ENCODE measurements at regions not wholly inside any gene's neighbourhood (a gene's known extent, or its start where the extent isn't known, plus 50 kb on each side); places are given as distances from the start of the nearest gene placed in this dataset.

DNA sequence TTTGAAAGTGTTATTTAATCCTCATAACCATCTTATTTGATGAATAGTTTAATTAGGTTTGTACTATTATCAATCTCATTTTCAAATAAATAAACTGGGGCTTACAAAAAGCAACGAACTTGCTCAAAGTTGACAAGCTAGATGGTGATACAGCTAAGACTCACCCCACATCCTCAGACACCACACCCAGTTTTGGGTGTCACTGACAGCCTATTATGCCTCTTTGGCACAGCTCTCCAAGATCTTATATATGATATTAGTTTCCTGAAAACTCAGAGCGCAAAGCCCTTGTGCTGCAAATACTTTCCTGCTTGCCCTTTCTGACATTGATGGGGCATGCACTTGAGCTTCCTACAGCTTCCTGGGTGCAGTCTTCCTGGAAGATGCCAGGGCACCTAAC lies 223.4 kb upstream of the GADL1 start:
- no peaks in the 10 kb centered on the region for H3K27me3 ChIP-seq (ENCODE audit: insufficient read depth, low read length)
- H4K20me1 ChIP-seq (ENCODE audit: insufficient read depth, low read length) = no peaks in the 10 kb centered on the region
- no peaks in the 10 kb centered on the region for H3K36me3 ChIP-seq (ENCODE audit: insufficient read depth, low read length)
- H3K27ac ChIP-seq (ENCODE audit: low read depth, low read length, poor library complexity, severe bottlenecking) = no peak overlapping the region
- no peak for TF ChIP-seq EZH2 (IDR thresholded peaks at IDR 0.05; ENCODE audit: borderline replicate concordance, low read length)
- TF ChIP-seq, protein P1, sequence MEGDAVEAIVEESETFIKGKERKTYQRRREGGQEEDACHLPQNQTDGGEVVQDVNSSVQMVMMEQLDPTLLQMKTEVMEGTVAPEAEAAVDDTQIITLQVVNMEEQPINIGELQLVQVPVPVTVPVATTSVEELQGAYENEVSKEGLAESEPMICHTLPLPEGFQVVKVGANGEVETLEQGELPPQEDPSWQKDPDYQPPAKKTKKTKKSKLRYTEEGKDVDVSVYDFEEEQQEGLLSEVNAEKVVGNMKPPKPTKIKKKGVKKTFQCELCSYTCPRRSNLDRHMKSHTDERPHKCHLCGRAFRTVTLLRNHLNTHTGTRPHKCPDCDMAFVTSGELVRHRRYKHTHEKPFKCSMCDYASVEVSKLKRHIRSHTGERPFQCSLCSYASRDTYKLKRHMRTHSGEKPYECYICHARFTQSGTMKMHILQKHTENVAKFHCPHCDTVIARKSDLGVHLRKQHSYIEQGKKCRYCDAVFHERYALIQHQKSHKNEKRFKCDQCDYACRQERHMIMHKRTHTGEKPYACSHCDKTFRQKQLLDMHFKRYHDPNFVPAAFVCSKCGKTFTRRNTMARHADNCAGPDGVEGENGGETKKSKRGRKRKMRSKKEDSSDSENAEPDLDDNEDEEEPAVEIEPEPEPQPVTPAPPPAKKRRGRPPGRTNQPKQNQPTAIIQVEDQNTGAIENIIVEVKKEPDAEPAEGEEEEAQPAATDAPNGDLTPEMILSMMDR (IDR thresholded peaks at IDR 0.05; ENCODE audit: low read length) = no peak
- no peaks in the 10 kb centered on the region for H3K79me2 ChIP-seq (ENCODE audit: insufficient read depth, low read length)
- H3K4me3 ChIP-seq (ENCODE audit: low read depth, low read length, poor library complexity, severe bottlenecking) = no peak overlapping the region
- H2AFZ ChIP-seq (ENCODE audit: low read length) = no peak overlapping the region
- no peaks in the 10 kb centered on the region for H3K9me3 ChIP-seq (ENCODE audit: low read length)
- H3K9me2 ChIP-seq (ENCODE audit: low read depth, low read length) = no peaks in the 10 kb centered on the region
- H3F3A ChIP-seq (ENCODE audit: insufficient read depth, low read length) = no peaks in the 10 kb centered on the region
- no peak overlapping the region for H3K9ac ChIP-seq (ENCODE audit: low read length)
- no peaks in the 10 kb centered on the region for H3K4me1 ChIP-seq (ENCODE audit: insufficient read depth, low read length, severe bottlenecking)
- no peak overlapping the region for H3K4me2 ChIP-seq (ENCODE audit: low read length)

DNA sequence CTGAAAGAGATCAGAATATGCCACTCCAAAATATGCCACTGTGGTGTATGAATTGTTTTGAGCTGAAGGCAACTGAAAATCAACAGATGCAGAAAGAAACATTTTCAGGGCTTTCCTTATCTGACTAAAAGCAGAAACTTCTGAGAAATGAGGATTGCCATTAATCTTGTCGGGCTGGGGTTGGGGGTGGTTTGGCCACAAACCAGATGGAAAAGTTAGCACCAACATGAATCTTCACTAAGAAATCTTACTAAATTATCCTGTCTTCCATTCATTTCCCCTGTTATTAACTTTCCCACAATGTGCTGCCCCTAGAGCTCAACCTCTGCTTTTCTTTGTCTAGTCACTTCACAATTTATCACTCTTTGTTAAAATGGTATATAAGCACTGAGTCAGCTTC lies 229.9 kb upstream of the GADL1 start:
- Histone ChIP-seq H2AFZ (ENCODE audit: low read length) (no peak overlapping the region), H3K36me3 (ENCODE audit: insufficient read depth, low read length) (no peaks in the 10 kb centered on the region), H3K4me2 (ENCODE audit: low read length) (no peak overlapping the region), H3K4me3 (ENCODE audit: low read depth, low read length, poor library complexity, severe bottlenecking) (no peak overlapping the region), H3K79me2 (ENCODE audit: insufficient read depth, low read length) (no peaks in the 10 kb centered on the region), H3F3A (ENCODE audit: insufficient read depth, low read length) (no peaks in the 10 kb centered on the region), H3K4me1 (ENCODE audit: insufficient read depth, low read length, severe bottlenecking) (no peaks in the 10 kb centered on the region), H3K27me3 (ENCODE audit: insufficient read depth, low read length) (no peaks in the 10 kb centered on the region), H3K9me3 (ENCODE audit: low read length) (no peaks in the 10 kb centered on the region), H3K9ac (ENCODE audit: low read length) (no peak overlapping the region), H3K27ac (ENCODE audit: low read depth, low read length, poor library complexity, severe bottlenecking) (no peak overlapping the region), H4K20me1 (ENCODE audit: insufficient read depth, low read length) (no peaks in the 10 kb centered on the region), H3K9me2 (ENCODE audit: low read depth, low read length) (no peaks in the 10 kb centered on the region)
- TF ChIP-seq EZH2 (IDR thresholded peaks at IDR 0.05; ENCODE audit: borderline replicate concordance, low read length) = no peak
- TF ChIP-seq, protein P1 (IDR thresholded peaks at IDR 0.05; ENCODE audit: low read length) = no peak

DNA sequence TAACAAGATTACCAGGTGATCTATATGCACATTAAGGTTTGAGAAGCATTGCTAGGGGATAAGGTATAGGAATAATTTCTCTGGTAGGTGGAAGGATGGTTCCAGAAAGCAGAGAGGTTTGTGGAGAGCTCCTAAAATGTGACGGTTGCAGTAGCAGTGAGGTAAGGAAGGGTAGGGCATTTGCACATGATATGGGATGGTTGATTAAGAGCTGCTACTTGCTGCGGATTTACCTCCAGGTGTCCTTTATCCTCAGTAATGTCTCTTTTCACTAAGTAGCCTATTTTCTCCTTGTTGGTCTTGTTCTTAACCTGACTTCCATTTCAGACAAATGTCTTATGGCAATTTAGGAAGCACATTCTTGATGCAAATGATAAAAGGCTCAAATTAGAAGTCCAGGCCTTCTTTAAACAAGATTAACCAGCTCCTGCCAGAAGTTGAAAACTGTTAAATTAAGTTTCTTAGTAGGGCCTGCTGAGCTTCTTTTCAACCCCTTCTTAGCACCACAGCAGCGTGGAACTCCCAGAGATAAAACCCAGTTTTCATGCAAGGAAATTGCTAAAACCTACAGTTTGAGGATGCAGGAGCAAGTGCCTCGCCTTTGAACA lies 231.1 kb upstream of the GADL1 start:
- H3K27me3 ChIP-seq (ENCODE audit: insufficient read depth, low read length) = no peaks in the 10 kb centered on the region
- H3K4me2 ChIP-seq (ENCODE audit: low read length) = no peak overlapping the region
- no peak overlapping the region for H3K27ac ChIP-seq (ENCODE audit: low read depth, low read length, poor library complexity, severe bottlenecking)
- TF ChIP-seq, protein P1 (IDR thresholded peaks at IDR 0.05; ENCODE audit: low read length) = no peak
- TF ChIP-seq EZH2 (IDR thresholded peaks at IDR 0.05; ENCODE audit: borderline replicate concordance, low read length) = no peak
- H3F3A ChIP-seq (ENCODE audit: insufficient read depth, low read length) = no peaks in the 10 kb centered on the region
- no peak overlapping the region for H3K9ac ChIP-seq (ENCODE audit: low read length)
- H3K9me2 ChIP-seq (ENCODE audit: low read depth, low read length) = no peaks in the 10 kb centered on the region
- no peak overlapping the region for H2AFZ ChIP-seq (ENCODE audit: low read length)
- no peak overlapping the region for H3K4me3 ChIP-seq (ENCODE audit: low read depth, low read length, poor library complexity, severe bottlenecking)
- H3K36me3 ChIP-seq (ENCODE audit: insufficient read depth, low read length) = no peaks in the 10 kb centered on the region
- no peaks in the 10 kb centered on the region for H3K79me2 ChIP-seq (ENCODE audit: insufficient read depth, low read length)
- H4K20me1 ChIP-seq (ENCODE audit: insufficient read depth, low read length) = no peaks in the 10 kb centered on the region
- H3K4me1 ChIP-seq (ENCODE audit: insufficient read depth, low read length, severe bottlenecking) = no peaks in the 10 kb centered on the region
- no peaks in the 10 kb centered on the region for H3K9me3 ChIP-seq (ENCODE audit: low read length)
